Uterus (tissue), 3 donors: ENCODE measurements at regions not wholly inside any gene's neighbourhood (a gene's known extent, or its start where the extent isn't known, plus 50 kb on each side); places are given as distances from the start of the nearest gene placed in this dataset.
"Not testable (repeated sequence)": the region's sequence is repeated elsewhere in the genome, so short reads cannot be mapped to it uniquely, and the experiment has no call there.

Experiments
- DNase-seq, 2 donors: peaks; one replicate each; pipeline ENCODE4 v3.0.0-alpha.2; 2019 to 2020
- H3K27ac ChIP-seq, 2 donors: fragments of 200-600 bp; sonication (generic); 1 replicate in 1 of 2; 2 replicates in 1 of 2; pipeline ENCODE4 v1.5.1; 2016 to 2018
- H3K27me3 ChIP-seq, 2 donors: fragments of 200-600 bp; sonication (generic); one replicate each; pipeline ENCODE4 v1.5.1; 2018 to 2019; ENCODE audit warnings: control low read depth in 1 of 2
- H3K36me3 ChIP-seq, 2 donors: fragments of 200-600 bp; sonication (generic); one replicate each; pipeline ENCODE4 v1.5.1; 2019; ENCODE audit warnings: control low read depth in 1 of 2
- H3K4me1 ChIP-seq, 2 donors: fragments of 200-600 bp; sonication (generic); one replicate each; pipeline ENCODE4 v1.5.1; 2018 to 2019; ENCODE audit warnings: control low read depth in 1 of 2
- H3K4me3 ChIP-seq, 2 donors: fragments of 200-600 bp; sonication (generic); 1 replicate in 1 of 2; 2 replicates in 1 of 2; pipeline ENCODE4 v1.5.1; 2018 to 2019; ENCODE audit warnings: mild to moderate bottlenecking in 1 of 2
- H3K9me3 ChIP-seq, 2 donors: fragments of 200-600 bp; sonication (generic); one replicate each; pipeline ENCODE4 v1.5.1; 2019; ENCODE audit warnings: control low read depth in 1 of 2
- intact Hi-C: fragments of 100-400 bp; cut with DNase I; formaldehyde crosslinking; loops from one replicate; pipeline ENCODE4 v1.15.1; 2023; ENCODE audit warnings: low total_unique reads
- donor health status: DM: yes; HTN: yes; CAD: no.

- H3K9me3 ChIP-seq, DNase-seq, intact Hi-C loops, H3K36me3 ChIP-seq, H3K27me3 ChIP-seq, H3K4me3 ChIP-seq, H3K4me1 ChIP-seq: not testable (repeated sequence)
- peak overlapping the region; percentile 61 to 62 for H3K27ac ChIP-seq
Measured at GRCh38 chr16:88241404-88242311, 141.1 kb upstream of the ZNF469 start.

GRCh38 chr16:88242312-88243295 is 140.2 kb upstream of the ZNF469 start:
- H3K4me3 ChIP-seq, H3K4me1 ChIP-seq, H3K9me3 ChIP-seq, H3K36me3 ChIP-seq, H3K27me3 ChIP-seq, intact Hi-C loops: not testable (repeated sequence)
- peak overlapping the region; percentile 62 to 70 for H3K27ac ChIP-seq
- DNase-seq: peak in 1 of 2 donors; percentile 75

- H3K36me3 ChIP-seq, H3K4me3 ChIP-seq, H3K4me1 ChIP-seq, H3K27ac ChIP-seq, intact Hi-C loops, H3K9me3 ChIP-seq, H3K27me3 ChIP-seq, DNase-seq: not testable (repeated sequence)
Measured at GRCh38 chr16:88243921-88244320, 138.8 kb upstream of the ZNF469 start.

- H3K4me3 ChIP-seq, H3K27me3 ChIP-seq, H3K9me3 ChIP-seq, intact Hi-C loops, H3K36me3 ChIP-seq, H3K4me1 ChIP-seq: not testable (repeated sequence)
- peak; percentile 90 to 93 for DNase-seq
- peak overlapping the region; percentile 88 to 92 for H3K27ac ChIP-seq
Measured at GRCh38 chr16:88245241-88246081, 137.3 kb upstream of the ZNF469 start.

GRCh38 chr16:88246955-88247582 is 135.7 kb upstream of the ZNF469 start:
- H3K36me3 ChIP-seq, H3K27me3 ChIP-seq, H3K4me3 ChIP-seq, H3K9me3 ChIP-seq, intact Hi-C loops, H3K4me1 ChIP-seq, DNase-seq: not testable (repeated sequence)
- H3K27ac ChIP-seq: peak overlapping the region in 1 of 2 donors; percentile 92

GRCh38 chr16:88247583-88247966 is 135.2 kb upstream of the ZNF469 start:
- H3K4me1 ChIP-seq, H3K9me3 ChIP-seq, H3K4me3 ChIP-seq, H3K27me3 ChIP-seq, H3K36me3 ChIP-seq, DNase-seq, intact Hi-C loops: not testable (repeated sequence)
- H3K27ac ChIP-seq: peak overlapping the region in 1 of 2 donors; percentile 92

GRCh38 chr16:88248761-88249160 is 134.0 kb upstream of the ZNF469 start:
- H3K9me3 ChIP-seq, H3K4me3 ChIP-seq, H3K4me1 ChIP-seq, intact Hi-C loops, H3K27me3 ChIP-seq, H3K27ac ChIP-seq, DNase-seq, H3K36me3 ChIP-seq: not testable (repeated sequence)

GRCh38 chr16:88250381-88250780 is 132.4 kb upstream of the ZNF469 start:
- H3K36me3 ChIP-seq, H3K4me1 ChIP-seq, H3K9me3 ChIP-seq, H3K27ac ChIP-seq, DNase-seq, intact Hi-C loops, H3K4me3 ChIP-seq, H3K27me3 ChIP-seq: not testable (repeated sequence)

GRCh38 chr16:88252057-88252794 is 130.5 kb upstream of the ZNF469 start:
- H3K36me3 ChIP-seq, H3K4me1 ChIP-seq, intact Hi-C loops, DNase-seq, H3K27me3 ChIP-seq, H3K27ac ChIP-seq, H3K4me3 ChIP-seq, H3K9me3 ChIP-seq: not testable (repeated sequence)

GRCh38 chr16:88258141-88258540 is 124.6 kb upstream of the ZNF469 start:
- not testable (repeated sequence) for H3K9me3 ChIP-seq, H3K4me3 ChIP-seq, H3K4me1 ChIP-seq

GRCh38 chr16:88258764-88259525 is 123.8 kb upstream of the ZNF469 start:
- H3K27ac ChIP-seq, H3K36me3 ChIP-seq, intact Hi-C loops, H3K4me3 ChIP-seq, H3K27me3 ChIP-seq, H3K9me3 ChIP-seq, DNase-seq, H3K4me1 ChIP-seq: not testable (repeated sequence)

More at GRCh38 chr16:88258141-88258540, 124.6 kb upstream of the ZNF469 start:
- intact Hi-C loops, DNase-seq, H3K27ac ChIP-seq, H3K36me3 ChIP-seq, H3K27me3 ChIP-seq: not testable (repeated sequence)
